ENCODE measurements at regions not wholly inside any gene's neighbourhood (a gene's known extent, or its start where the extent isn't known, plus 50 kb on each side); places are given as distances from the start of the nearest gene placed in this dataset.

GRCh38 chr22:47957649-47958048 is 1195.2 kb downstream of the TBC1D22A start:
- TF ChIP-seq POLR2AphosphoS5 (IDR thresholded peaks at IDR 0.05) = no peak
- TF ChIP-seq, protein P1, sequence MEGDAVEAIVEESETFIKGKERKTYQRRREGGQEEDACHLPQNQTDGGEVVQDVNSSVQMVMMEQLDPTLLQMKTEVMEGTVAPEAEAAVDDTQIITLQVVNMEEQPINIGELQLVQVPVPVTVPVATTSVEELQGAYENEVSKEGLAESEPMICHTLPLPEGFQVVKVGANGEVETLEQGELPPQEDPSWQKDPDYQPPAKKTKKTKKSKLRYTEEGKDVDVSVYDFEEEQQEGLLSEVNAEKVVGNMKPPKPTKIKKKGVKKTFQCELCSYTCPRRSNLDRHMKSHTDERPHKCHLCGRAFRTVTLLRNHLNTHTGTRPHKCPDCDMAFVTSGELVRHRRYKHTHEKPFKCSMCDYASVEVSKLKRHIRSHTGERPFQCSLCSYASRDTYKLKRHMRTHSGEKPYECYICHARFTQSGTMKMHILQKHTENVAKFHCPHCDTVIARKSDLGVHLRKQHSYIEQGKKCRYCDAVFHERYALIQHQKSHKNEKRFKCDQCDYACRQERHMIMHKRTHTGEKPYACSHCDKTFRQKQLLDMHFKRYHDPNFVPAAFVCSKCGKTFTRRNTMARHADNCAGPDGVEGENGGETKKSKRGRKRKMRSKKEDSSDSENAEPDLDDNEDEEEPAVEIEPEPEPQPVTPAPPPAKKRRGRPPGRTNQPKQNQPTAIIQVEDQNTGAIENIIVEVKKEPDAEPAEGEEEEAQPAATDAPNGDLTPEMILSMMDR (IDR thresholded peaks at IDR 0.05) = no peak
